Nephron progenitor cell (in vitro differentiated cells): ENCODE measurements at regions not wholly inside any gene's neighbourhood (a gene's known extent, or its start where the extent isn't known, plus 50 kb on each side); places are given as distances from the start of the nearest gene placed in this dataset.

Experiments
- DNase-seq: peaks from one replicate; pipeline ENCODE4 v3.0.0; 2021
- H3K27ac Mint-ChIP-seq: 2 replicates; pipeline ENCODE4 v1.8.0; 2021; ENCODE audit warnings: mild to moderate bottlenecking, moderate library complexity, mixed read lengths
- H3K27me3 Mint-ChIP-seq: 2 replicates; pipeline ENCODE4 v1.8.0; 2021; ENCODE audit warnings: mild to moderate bottlenecking, low read depth, mixed read lengths; ENCODE audit not compliant: poor library complexity
- H3K36me3 Mint-ChIP-seq: 2 replicates; pipeline ENCODE4 v1.8.0; 2021; ENCODE audit warnings: low read depth, mixed read lengths
- H3K4me1 Mint-ChIP-seq: 2 replicates; pipeline ENCODE4 v1.8.0; 2021; ENCODE audit warnings: mixed read lengths
- H3K4me3 Mint-ChIP-seq: 2 replicates; pipeline ENCODE4 v1.8.0; 2021; ENCODE audit warnings: mild to moderate bottlenecking, moderate library complexity, mixed read lengths
- H3K9me3 Mint-ChIP-seq: 2 replicates; pipeline ENCODE4 v1.8.0; 2021; ENCODE audit warnings: mild to moderate bottlenecking, moderate library complexity, mixed read lengths
- TF ChIP-seq, protein P1 (sequence below): fragments of 200-600 bp; sonication (generic); IDR thresholded peaks from 2 replicates; pipeline ENCODE4 v1.5.0; 2021; ENCODE audit warnings: antibody characterized with exemption

DNA sequence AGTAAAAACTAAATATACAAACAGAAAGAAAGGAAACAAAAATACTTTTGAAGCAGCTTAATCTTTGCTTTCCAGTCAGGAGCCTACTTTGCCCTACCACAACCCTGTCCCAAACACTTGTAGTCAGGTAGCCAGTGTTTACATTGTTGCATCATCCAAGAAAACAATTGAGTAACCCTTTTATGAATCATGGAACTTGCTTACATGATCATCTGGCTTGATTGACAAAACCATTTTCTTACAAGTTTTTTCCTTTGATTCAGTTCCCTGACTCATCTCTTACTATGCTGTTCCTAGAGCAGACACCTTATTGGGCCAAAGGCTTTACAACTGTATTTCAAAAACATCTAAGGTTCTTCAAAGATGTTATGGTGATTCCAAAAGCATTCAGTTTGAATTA is 740.1 kb downstream of the KLHL13 start:
- H3K4me1 Mint-ChIP-seq: no peaks in the 10 kb centered on the region
- no peaks in the 10 kb centered on the region for H3K9me3 Mint-ChIP-seq
- H3K4me3 Mint-ChIP-seq: no peak overlapping the region
- no peak overlapping the region for H3K27ac Mint-ChIP-seq
- TF ChIP-seq, protein P1, sequence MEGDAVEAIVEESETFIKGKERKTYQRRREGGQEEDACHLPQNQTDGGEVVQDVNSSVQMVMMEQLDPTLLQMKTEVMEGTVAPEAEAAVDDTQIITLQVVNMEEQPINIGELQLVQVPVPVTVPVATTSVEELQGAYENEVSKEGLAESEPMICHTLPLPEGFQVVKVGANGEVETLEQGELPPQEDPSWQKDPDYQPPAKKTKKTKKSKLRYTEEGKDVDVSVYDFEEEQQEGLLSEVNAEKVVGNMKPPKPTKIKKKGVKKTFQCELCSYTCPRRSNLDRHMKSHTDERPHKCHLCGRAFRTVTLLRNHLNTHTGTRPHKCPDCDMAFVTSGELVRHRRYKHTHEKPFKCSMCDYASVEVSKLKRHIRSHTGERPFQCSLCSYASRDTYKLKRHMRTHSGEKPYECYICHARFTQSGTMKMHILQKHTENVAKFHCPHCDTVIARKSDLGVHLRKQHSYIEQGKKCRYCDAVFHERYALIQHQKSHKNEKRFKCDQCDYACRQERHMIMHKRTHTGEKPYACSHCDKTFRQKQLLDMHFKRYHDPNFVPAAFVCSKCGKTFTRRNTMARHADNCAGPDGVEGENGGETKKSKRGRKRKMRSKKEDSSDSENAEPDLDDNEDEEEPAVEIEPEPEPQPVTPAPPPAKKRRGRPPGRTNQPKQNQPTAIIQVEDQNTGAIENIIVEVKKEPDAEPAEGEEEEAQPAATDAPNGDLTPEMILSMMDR: no peak
- no peaks in the 10 kb centered on the region for H3K36me3 Mint-ChIP-seq
- H3K27me3 Mint-ChIP-seq: peaks cover 3% of the 10 kb centered on the region
- no peak for DNase-seq

DNA sequence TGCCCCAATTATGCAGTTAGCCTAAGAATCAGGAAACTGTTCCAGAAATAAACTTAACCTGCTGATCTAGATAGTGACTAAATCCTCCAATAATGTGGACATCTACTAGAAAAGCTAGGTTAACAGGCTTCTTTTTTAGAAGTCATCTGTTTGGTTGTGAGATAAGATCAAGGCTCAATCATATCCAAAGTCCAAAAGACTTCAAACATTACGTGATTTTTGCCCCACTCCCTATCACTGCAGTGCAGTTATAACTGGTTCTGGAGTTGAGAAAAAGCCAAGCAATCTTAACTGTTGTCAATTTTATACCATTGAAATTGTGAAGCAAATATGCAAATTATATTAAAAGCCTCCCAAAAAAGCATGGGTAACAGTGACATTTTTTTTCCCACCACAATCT is 781.4 kb downstream of the KLHL13 start:
- TF ChIP-seq, protein P1: no peak
- Mint-ChIP-seq H3K27me3 (no peaks in the 10 kb centered on the region), H3K27ac (no peak overlapping the region), H3K4me3 (no peak overlapping the region), H3K9me3 (no peaks in the 10 kb centered on the region), H3K36me3 (no peaks in the 10 kb centered on the region), H3K4me1 (no peaks in the 10 kb centered on the region)
- DNase-seq: no peak

DNA sequence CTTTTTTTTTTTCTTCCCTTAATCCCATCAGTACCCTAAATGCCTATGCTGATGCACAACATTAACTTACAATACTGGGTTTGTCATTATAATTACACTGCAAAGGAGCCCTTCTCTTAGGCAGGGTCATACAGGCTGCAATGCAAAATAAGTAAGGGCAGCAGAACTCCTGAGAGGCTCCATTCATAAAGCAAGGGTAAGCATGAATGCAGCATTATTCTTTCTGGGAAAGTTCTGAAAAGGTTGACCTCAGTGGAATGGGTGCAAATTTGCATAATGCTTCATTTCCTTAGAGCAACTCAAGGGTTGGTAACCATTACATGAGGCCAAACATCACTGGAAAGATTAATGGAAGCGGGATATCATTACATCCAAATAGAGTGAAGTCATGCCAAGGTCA is 789.2 kb downstream of the KLHL13 start:
- TF ChIP-seq, protein P1: no peak
- Mint-ChIP-seq H3K36me3 (no peaks in the 10 kb centered on the region), H3K9me3 (peaks cover 17% of the 10 kb centered on the region), H3K27ac (no peak overlapping the region), H3K4me1 (no peaks in the 10 kb centered on the region), H3K4me3 (no peak overlapping the region), H3K27me3 (no peaks in the 10 kb centered on the region)
- no peak for DNase-seq

DNA sequence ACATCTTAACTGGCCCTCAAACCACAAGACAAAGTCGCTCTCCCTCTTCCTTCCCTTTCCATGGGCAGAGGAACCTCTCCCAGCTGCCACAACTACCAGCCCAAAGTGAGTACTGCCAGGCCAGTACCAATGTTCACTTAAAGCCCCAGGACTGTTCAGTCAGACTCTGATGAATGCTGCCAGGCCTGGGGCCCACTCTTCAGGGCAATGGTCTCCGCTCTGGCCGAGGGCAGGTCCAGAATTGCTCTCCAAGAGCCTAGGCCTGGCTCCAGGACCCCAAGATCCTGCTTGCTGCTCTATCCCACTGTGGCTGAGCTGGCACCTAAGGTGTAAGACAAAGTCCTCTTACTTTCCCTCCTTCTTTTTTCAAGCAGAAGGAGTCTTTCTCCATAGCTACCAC is 790.9 kb downstream of the KLHL13 start:
- no peaks in the 10 kb centered on the region for H3K27me3 Mint-ChIP-seq
- DNase-seq: no peak
- H3K4me1 Mint-ChIP-seq: no peaks in the 10 kb centered on the region
- H3K9me3 Mint-ChIP-seq: peaks cover 17% of the 10 kb centered on the region
- H3K36me3 Mint-ChIP-seq: no peaks in the 10 kb centered on the region
- H3K27ac Mint-ChIP-seq: no peak overlapping the region
- TF ChIP-seq, protein P1: no peak
- no peak overlapping the region for H3K4me3 Mint-ChIP-seq

DNA sequence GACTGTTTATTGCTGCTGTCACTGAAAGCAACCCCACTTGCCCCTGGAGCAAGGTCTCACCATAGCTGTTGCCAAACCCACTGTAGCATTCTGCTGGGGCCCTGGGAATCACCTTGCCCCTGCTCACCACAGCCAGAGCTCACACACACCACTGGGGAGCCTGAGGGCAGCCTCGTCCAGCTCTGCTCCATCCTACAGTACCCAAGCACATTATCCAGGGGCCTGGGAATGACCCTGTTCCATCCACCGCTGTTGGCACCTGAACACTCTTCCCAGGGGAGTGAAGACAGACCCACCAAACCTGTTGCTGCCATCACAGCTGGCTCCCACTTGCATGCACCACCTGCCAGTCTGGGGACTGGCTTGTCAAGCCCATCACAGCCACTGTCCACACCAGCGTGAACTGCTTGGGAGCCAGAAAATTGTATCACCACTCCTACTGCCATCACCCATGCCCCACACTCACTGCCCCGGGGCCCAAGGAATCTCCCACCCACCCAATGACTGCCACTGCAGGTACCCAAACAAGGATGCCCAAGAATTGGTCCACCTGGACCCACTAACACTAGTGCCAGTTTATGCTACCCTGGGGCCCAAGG is 811.3 kb downstream of the KLHL13 start:
- TF ChIP-seq, protein P1: no peak
- Mint-ChIP-seq H3K4me3 (no peak overlapping the region), H3K9me3 (peaks cover 4% of the 10 kb centered on the region), H3K36me3 (no peaks in the 10 kb centered on the region), H3K27ac (no peak overlapping the region), H3K27me3 (no peaks in the 10 kb centered on the region), H3K4me1 (no peaks in the 10 kb centered on the region)
- DNase-seq: no peak

DNA sequence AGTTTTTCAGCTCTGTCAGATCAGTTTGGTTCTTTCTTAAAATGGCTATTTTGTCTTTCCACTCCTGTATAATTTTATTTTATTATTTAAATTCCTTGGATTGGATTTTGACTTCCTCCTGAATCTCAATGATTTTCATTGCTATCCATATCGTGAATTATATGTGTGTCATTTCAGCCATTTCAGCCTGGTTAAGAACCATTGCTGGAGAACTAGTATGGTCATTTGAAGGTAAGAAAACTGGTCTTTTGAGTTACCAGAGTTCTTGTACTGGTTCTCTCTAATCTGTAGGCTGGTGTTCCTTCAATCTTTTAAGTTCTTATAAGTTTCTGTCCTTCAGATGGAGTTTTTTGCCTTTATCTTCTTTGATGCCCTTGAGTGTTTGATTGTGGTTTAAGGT is 815.5 kb downstream of the KLHL13 start:
- no peak for DNase-seq
- Mint-ChIP-seq H3K36me3 (no peaks in the 10 kb centered on the region), H3K9me3 (peaks cover 4% of the 10 kb centered on the region), H3K4me3 (no peak overlapping the region), H3K27ac (no peak overlapping the region), H3K4me1 (no peaks in the 10 kb centered on the region), H3K27me3 (no peaks in the 10 kb centered on the region)
- TF ChIP-seq, protein P1: no peak
